ENCODE measurements at regions not wholly inside any gene's neighbourhood (a gene's known extent, or its start where the extent isn't known, plus 50 kb on each side); places are given as distances from the start of the nearest gene placed in this dataset.

DNA sequence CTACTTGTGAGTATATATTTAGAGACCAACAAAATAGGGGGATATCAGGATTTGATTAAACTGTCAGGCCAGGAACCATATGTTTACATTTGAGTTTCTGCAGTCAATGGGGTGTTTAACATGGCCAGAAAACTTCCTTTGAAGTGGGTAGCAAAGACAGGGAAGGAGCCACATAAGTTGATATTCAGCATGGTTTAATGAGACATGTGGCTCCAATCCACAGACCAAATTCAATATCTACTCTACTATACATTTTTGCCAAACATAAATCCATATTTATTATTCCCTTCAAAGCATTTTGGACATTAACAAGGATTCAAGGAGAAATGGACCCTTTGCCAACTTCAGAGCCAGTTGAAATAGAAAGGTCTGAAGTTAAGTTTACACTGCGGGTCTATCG is 99.8 kb downstream of the TAF11L14 start:
- Mint-ChIP-seq H3K4me1 (ENCODE audit: low read depth, unreplicated experiment) (peaks cover 14% of the 10 kb centered on the region), H3K4me3 (ENCODE audit: unreplicated experiment) (no peak overlapping the region), H3K36me3 (ENCODE audit: unreplicated experiment) (peaks cover 4% of the 10 kb centered on the region), H3K9me3 (ENCODE audit: unreplicated experiment) (no peaks in the 10 kb centered on the region), H3K27ac (ENCODE audit: unreplicated experiment) (no peak overlapping the region), H3K27me3 (ENCODE audit: unreplicated experiment) (no peaks in the 10 kb centered on the region)
- DNase-seq = no peak
- TF ChIP-seq CTCF (IDR thresholded peaks at IDR 0.05; ENCODE audit: partially characterized antibody, unreplicated experiment) = no peak

DNA sequence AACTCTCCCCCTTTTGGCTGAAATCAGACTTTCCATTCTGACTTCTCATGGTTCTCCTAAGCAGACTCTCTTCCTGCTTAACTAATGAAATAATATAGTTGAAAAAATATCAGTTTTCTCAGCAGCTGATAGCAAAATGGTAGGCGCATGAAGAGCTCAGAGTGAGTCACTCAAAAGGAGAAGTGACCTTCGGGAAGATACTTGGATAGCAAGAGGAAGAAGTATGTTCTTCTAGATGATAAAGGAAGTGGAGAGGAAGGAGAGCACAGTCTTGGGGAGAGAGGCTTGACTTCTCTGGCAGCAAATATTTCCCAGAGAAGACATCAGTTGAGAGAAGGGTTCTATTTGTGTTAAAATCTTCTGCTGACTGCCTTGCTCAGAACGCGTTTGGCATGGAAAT is 101.5 kb downstream of the TAF11L14 start:
- H3K9me3 Mint-ChIP-seq (ENCODE audit: unreplicated experiment) = no peaks in the 10 kb centered on the region
- peaks cover 4% of the 10 kb centered on the region for H3K36me3 Mint-ChIP-seq (ENCODE audit: unreplicated experiment)
- no peak overlapping the region for H3K27ac Mint-ChIP-seq (ENCODE audit: unreplicated experiment)
- peaks cover 14% of the 10 kb centered on the region for H3K4me1 Mint-ChIP-seq (ENCODE audit: low read depth, unreplicated experiment)
- no peak for TF ChIP-seq CTCF (IDR thresholded peaks at IDR 0.05; ENCODE audit: partially characterized antibody, unreplicated experiment)
- H3K27me3 Mint-ChIP-seq (ENCODE audit: unreplicated experiment) = no peaks in the 10 kb centered on the region
- H3K4me3 Mint-ChIP-seq (ENCODE audit: unreplicated experiment) = no peak overlapping the region
- DNase-seq = no peak

- peaks cover 4% of the 10 kb centered on the region for H3K36me3 Mint-ChIP-seq (ENCODE audit: unreplicated experiment)
- no peaks in the 10 kb centered on the region for H3K27me3 Mint-ChIP-seq (ENCODE audit: unreplicated experiment)
- no peaks in the 10 kb centered on the region for H3K9me3 Mint-ChIP-seq (ENCODE audit: unreplicated experiment)
- H3K4me3 Mint-ChIP-seq (ENCODE audit: unreplicated experiment) = no peak overlapping the region
- no peak for DNase-seq
- H3K4me1 Mint-ChIP-seq (ENCODE audit: low read depth, unreplicated experiment) = peaks cover 10% of the 10 kb centered on the region
- H3K27ac Mint-ChIP-seq (ENCODE audit: unreplicated experiment) = no peak overlapping the region
- TF ChIP-seq CTCF (IDR thresholded peaks at IDR 0.05; ENCODE audit: partially characterized antibody, unreplicated experiment) = no peak
These were observed 102.8 kb downstream of the TAF11L14 start for GRCh38 chr5:17737092-17737491.

DNA sequence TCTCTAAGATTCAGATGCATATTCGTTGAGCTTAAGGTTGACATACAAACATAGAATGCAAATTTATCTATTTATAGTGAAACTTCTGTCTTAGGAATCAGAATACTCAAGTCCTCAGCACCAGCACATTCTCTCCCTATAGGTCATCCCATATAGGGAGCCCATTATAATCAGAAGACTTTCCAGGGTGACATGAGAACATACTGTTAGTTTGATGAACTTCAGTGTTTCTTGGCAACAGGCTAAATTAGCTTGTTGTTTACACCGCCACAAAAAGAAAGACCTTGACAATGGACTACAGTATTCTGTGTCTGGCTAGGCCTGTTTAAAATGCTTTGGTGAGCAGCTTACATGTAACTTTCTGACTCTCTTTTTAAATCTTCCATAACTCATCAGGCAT is 104.2 kb downstream of the TAF11L14 start:
- no peak for DNase-seq
- no peaks in the 10 kb centered on the region for H3K9me3 Mint-ChIP-seq (ENCODE audit: unreplicated experiment)
- no peak overlapping the region for H3K27ac Mint-ChIP-seq (ENCODE audit: unreplicated experiment)

More for the DNA sequence above, 104.2 kb downstream of the TAF11L14 start:
- H3K4me3 Mint-ChIP-seq (ENCODE audit: unreplicated experiment) = no peak overlapping the region
- no peak for TF ChIP-seq CTCF (IDR thresholded peaks at IDR 0.05; ENCODE audit: partially characterized antibody, unreplicated experiment)
- H3K4me1 Mint-ChIP-seq (ENCODE audit: low read depth, unreplicated experiment) = no peaks in the 10 kb centered on the region
- peaks cover 4% of the 10 kb centered on the region for H3K36me3 Mint-ChIP-seq (ENCODE audit: unreplicated experiment)
- no peaks in the 10 kb centered on the region for H3K27me3 Mint-ChIP-seq (ENCODE audit: unreplicated experiment)

All from glutamatergic neuron (in vitro differentiated cells).